ENCODE measurements at regions not wholly inside any gene's neighbourhood (a gene's known extent, or its start where the extent isn't known, plus 50 kb on each side); places are given as distances from the start of the nearest gene placed in this dataset.

- no peak for TF ChIP-seq CTCF (IDR thresholded peaks at IDR 0.05)
- no peak for TF ChIP-seq POLR2A (IDR thresholded peaks at IDR 0.05)
- H3K36me3 ChIP-seq: no peaks in the 10 kb centered on the region
- H3K4me1 ChIP-seq: no peaks in the 10 kb centered on the region
- intact Hi-C loops (cut with DNase I): no loop called here
- DNase-seq: no peak
- no peaks in the 10 kb centered on the region for H3K9me3 ChIP-seq
- no peaks in the 10 kb centered on the region for H3K27me3 ChIP-seq
- 84% methylated on average over 4 of the region's 4 CpGs for WGBS (ENCODE audit: insufficient coverage, low coverage, low lambda C conversion rate, missing lambda C conversion rate)
- no peak for ATAC-seq
- H3K27ac ChIP-seq: no peak overlapping the region
- H3K4me3 ChIP-seq: no peak overlapping the region
These were observed 233.0 kb upstream of the RAB4A start for GRCh38 chr1:229037806-229038405.

- Histone ChIP-seq H3K36me3 (no peaks in the 10 kb centered on the region), H3K4me1 (no peaks in the 10 kb centered on the region), H3K27ac (no peak overlapping the region), H3K27me3 (no peaks in the 10 kb centered on the region), H3K4me3 (no peak overlapping the region), H3K9me3 (no peaks in the 10 kb centered on the region)
- WGBS (ENCODE audit: insufficient coverage, low coverage, low lambda C conversion rate, missing lambda C conversion rate): 82% methylated on average over 6 of the region's 6 CpGs
- DNase-seq (no peak), ATAC-seq (no peak)
- TF ChIP-seq CTCF (IDR thresholded peaks at IDR 0.05) (no peak), POLR2A (IDR thresholded peaks at IDR 0.05) (no peak)
- intact Hi-C loops (cut with DNase I): no loop called here
These were observed 230.1 kb upstream of the RAB4A start for GRCh38 chr1:229040630-229041358.

GRCh38 chr1:229041946-229042345, 229.0 kb upstream of the RAB4A start:
- DNase-seq (no peak), ATAC-seq (no peak)
- 69% methylated on average over 9 of the region's 9 CpGs for WGBS (ENCODE audit: insufficient coverage, low coverage, low lambda C conversion rate, missing lambda C conversion rate)

GRCh38 chr1:229042482-229042881, 228.4 kb upstream of the RAB4A start:
- no peak overlapping the region for H3K27ac ChIP-seq
- no peak for ATAC-seq
- no peak overlapping the region for H3K4me3 ChIP-seq
- H3K36me3 ChIP-seq: no peaks in the 10 kb centered on the region
- no peaks in the 10 kb centered on the region for H3K9me3 ChIP-seq
- intact Hi-C loops (cut with DNase I): no loop called here
- no peaks in the 10 kb centered on the region for H3K4me1 ChIP-seq
- no peak for DNase-seq
- 76% methylated on average over 4 of the region's 4 CpGs for WGBS (ENCODE audit: insufficient coverage, low coverage, low lambda C conversion rate, missing lambda C conversion rate)
- TF ChIP-seq POLR2A (IDR thresholded peaks at IDR 0.05) (no peak), CTCF (IDR thresholded peaks at IDR 0.05) (no peak)
- H3K27me3 ChIP-seq: no peaks in the 10 kb centered on the region

More at GRCh38 chr1:229041946-229042345, 229.0 kb upstream of the RAB4A start:
- Histone ChIP-seq H3K4me3 (no peak overlapping the region), H3K4me1 (no peaks in the 10 kb centered on the region), H3K27me3 (no peaks in the 10 kb centered on the region), H3K9me3 (no peaks in the 10 kb centered on the region), H3K27ac (no peak overlapping the region), H3K36me3 (no peaks in the 10 kb centered on the region)
- intact Hi-C loops (cut with DNase I): no loop called here
- TF ChIP-seq CTCF (IDR thresholded peaks at IDR 0.05) (no peak), POLR2A (IDR thresholded peaks at IDR 0.05) (no peak)

Data from right lobe of liver (tissue), 6 donors.